Liver (tissue), 8 donors: ENCODE measurements at regions not wholly inside any gene's neighbourhood (a gene's known extent, or its start where the extent isn't known, plus 50 kb on each side); places are given as distances from the start of the nearest gene placed in this dataset.

Experiments used
- DNase-seq: peaks from one replicate; pipeline ENCODE4 v3.0.0-alpha.2; 2017; ENCODE audit warnings: low spot score
- H3K27ac ChIP-seq, 2 donors: one replicate each; pipeline ENCODE4 v1.7.0; 2013; ENCODE audit warnings: inconsistent platforms in 2 of 2, low read length in 2 of 2, control low read depth in 1 of 2, low read depth in 1 of 2, mild to moderate bottlenecking in 1 of 2
- H3K27me3 ChIP-seq, 4 donors: one replicate each; pipeline versions ENCODE4 v1.6.1 to v1.7.0; 2013; ENCODE audit warnings: low read length in 3 of 4, inconsistent platforms in 1 of 4, mild to moderate bottlenecking in 1 of 4, moderate library complexity in 1 of 4; ENCODE audit not compliant: control insufficient read depth in 4 of 4, insufficient read depth in 4 of 4
- H3K36me3 ChIP-seq, 4 donors: one replicate each; pipeline versions ENCODE4 v1.6.1 to v1.7.0; 2013; ENCODE audit warnings: low read length in 3 of 4, mild to moderate bottlenecking in 3 of 4, low read depth in 1 of 4, moderate library complexity in 1 of 4; ENCODE audit not compliant: control insufficient read depth in 4 of 4, insufficient read depth in 3 of 4
- H3K4me1 ChIP-seq, 4 donors: one replicate each; pipeline versions ENCODE4 v1.6.1 to v1.7.0; 2013; ENCODE audit warnings: low read length in 3 of 4, mild to moderate bottlenecking in 3 of 4, moderate library complexity in 1 of 4; ENCODE audit not compliant: control insufficient read depth in 4 of 4, insufficient read depth in 4 of 4
- H3K4me3 ChIP-seq, 3 donors: one replicate each; pipeline versions ENCODE4 v1.6.1 to v1.7.0; 2013; ENCODE audit warnings: low read length in 3 of 3, control low read depth in 1 of 3, low read depth in 1 of 3, mild to moderate bottlenecking in 1 of 3
- H3K9ac ChIP-seq, 2 donors: one replicate each; pipeline ENCODE4 v1.7.0; 2013; ENCODE audit warnings: low read length in 2 of 2, mild to moderate bottlenecking in 2 of 2, moderate library complexity in 2 of 2, control low read depth in 1 of 2, low read depth in 1 of 2
- H3K9me3 ChIP-seq, 4 donors: one replicate each; pipeline versions ENCODE4 v1.6.1 to v1.7.0; 2013; ENCODE audit warnings: low read length in 3 of 4; ENCODE audit not compliant: control insufficient read depth in 4 of 4
- EGR1 ChIP-seq, 2 donors: IDR thresholded peaks; 2 replicates each; pipeline ENCODE4 v1.6.1; 2016 to 2018; ENCODE audit warnings: antibody characterized with exemption in 2 of 2, low read depth in 2 of 2
- FOXA1 ChIP-seq: IDR thresholded peaks from 2 replicates; pipeline ENCODE4 v1.6.1; 2016; ENCODE audit warnings: antibody characterized with exemption
- FOXA2 ChIP-seq: IDR thresholded peaks from 2 replicates; pipeline ENCODE4 v1.6.1; 2016; ENCODE audit warnings: antibody characterized with exemption
- GABPA ChIP-seq, 2 donors: IDR thresholded peaks in 1 of 2; conservative IDR thresholded peaks in 1 of 2; 2 replicates each; pipeline ENCODE4 v1.6.1; 2016; ENCODE audit warnings: antibody characterized with exemption in 2 of 2, mild to moderate bottlenecking in 1 of 2, moderate library complexity in 1 of 2
- HNF4A ChIP-seq, 2 donors: conservative IDR thresholded peaks; 2 replicates each; pipeline ENCODE4 v1.6.1; 2016; ENCODE audit warnings: antibody characterized with exemption in 2 of 2, mild to moderate bottlenecking in 2 of 2
- HNF4G ChIP-seq: IDR thresholded peaks from 2 replicates; pipeline ENCODE4 v1.6.1; 2016; ENCODE audit warnings: antibody characterized with exemption
- JUND ChIP-seq, 2 donors: IDR thresholded peaks; 2 replicates each; pipeline ENCODE4 v1.6.1; 2016; ENCODE audit warnings: antibody characterized with exemption in 2 of 2
- NR2F2 ChIP-seq: IDR thresholded peaks from 2 replicates; pipeline ENCODE4 v1.6.1; 2016; ENCODE audit warnings: antibody characterized with exemption
- RAD21 ChIP-seq, 2 donors: IDR thresholded peaks; 2 replicates each; pipeline ENCODE4 v1.6.1; 2016; ENCODE audit warnings: antibody characterized with exemption in 2 of 2, mild to moderate bottlenecking in 2 of 2
- RXRA ChIP-seq, 2 donors: IDR thresholded peaks; 2 replicates each; pipeline ENCODE4 v1.6.1; 2017 to 2018; ENCODE audit warnings: antibody characterized with exemption in 2 of 2, mild to moderate bottlenecking in 1 of 2
- SP1 ChIP-seq: IDR thresholded peaks from 2 replicates; pipeline ENCODE4 v1.6.1; 2018; ENCODE audit warnings: antibody characterized with exemption, mild to moderate bottlenecking
- TAF1 ChIP-seq: conservative IDR thresholded peaks from 2 replicates; pipeline ENCODE4 v1.6.1; 2016; ENCODE audit warnings: antibody characterized with exemption, mild to moderate bottlenecking
- YY1 ChIP-seq: IDR thresholded peaks from 2 replicates; pipeline ENCODE4 v1.6.1; 2016; ENCODE audit warnings: antibody characterized with exemption, mild to moderate bottlenecking
- WGBS: extraction: QIAGEN DNeasy Blood & Tissue Kit; methylation state at CpG from one replicate; pipeline ENCODE4 v1.1.7; 2013; 5-methylcytosine and 5-hydroxymethylcytosine counted together
- TF ChIP-seq, protein P1 (sequence below): IDR thresholded peaks from 2 replicates; pipeline ENCODE4 v1.6.1; 2016; ENCODE audit warnings: antibody characterized with exemption
- TF ChIP-seq, protein P2 (sequence below): fragments of 150-350 bp; IDR thresholded peaks from 2 replicates; pipeline ENCODE4 v1.5.1; 2017; ENCODE audit warnings: improper control_type of control experiment, low read depth, low read length; ENCODE audit not compliant: missing input control
- TF ChIP-seq, protein P3 (sequence below): IDR thresholded peaks from 2 replicates; pipeline ENCODE4 v1.6.1; 2016; ENCODE audit warnings: antibody characterized with exemption, mild to moderate bottlenecking
- TF ChIP-seq, protein P4 (sequence below): IDR thresholded peaks from 2 replicates; pipeline ENCODE4 v1.6.1; 2016; ENCODE audit warnings: antibody characterized with exemption
- TF ChIP-seq, protein P5 (sequence below): IDR thresholded peaks from 2 replicates; pipeline ENCODE4 v1.6.1; 2016; ENCODE audit warnings: antibody characterized with exemption
- donor health status: healthy.
- donor health status: healthy.
- donor health status: healthy.
- donor health status: healthy.
- donor health status: healthy.

DNA sequence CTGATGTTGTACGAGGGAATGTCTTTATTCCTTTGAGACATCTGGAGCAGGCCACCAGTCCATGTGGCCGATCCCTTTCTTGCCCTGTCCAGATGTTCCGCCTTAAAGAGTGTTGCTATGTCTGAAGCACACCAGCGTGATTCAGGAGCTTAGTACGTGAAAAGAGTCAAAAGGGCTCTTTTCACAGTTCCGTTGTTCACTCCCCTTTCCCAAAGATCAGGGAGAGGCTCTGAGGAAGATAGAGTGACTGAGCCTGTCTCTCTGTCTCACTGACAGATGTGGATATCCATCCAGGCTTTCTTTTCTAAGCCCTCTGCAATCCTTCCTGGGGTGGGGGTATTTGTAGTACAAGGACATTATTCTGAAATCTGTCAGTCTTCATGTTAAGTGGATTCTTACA is 262.5 kb upstream of the LRTM1 start:
- no peak for DNase-seq
- no peak overlapping the region for H3K27ac ChIP-seq
- H3K9ac ChIP-seq, result no peak overlapping the region
- H3K4me3 ChIP-seq, result no peak overlapping the region
- TF ChIP-seq, protein P1, sequence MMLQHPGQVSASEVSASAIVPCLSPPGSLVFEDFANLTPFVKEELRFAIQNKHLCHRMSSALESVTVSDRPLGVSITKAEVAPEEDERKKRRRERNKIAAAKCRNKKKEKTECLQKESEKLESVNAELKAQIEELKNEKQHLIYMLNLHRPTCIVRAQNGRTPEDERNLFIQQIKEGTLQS, result no peak
- TF ChIP-seq, protein P2, sequence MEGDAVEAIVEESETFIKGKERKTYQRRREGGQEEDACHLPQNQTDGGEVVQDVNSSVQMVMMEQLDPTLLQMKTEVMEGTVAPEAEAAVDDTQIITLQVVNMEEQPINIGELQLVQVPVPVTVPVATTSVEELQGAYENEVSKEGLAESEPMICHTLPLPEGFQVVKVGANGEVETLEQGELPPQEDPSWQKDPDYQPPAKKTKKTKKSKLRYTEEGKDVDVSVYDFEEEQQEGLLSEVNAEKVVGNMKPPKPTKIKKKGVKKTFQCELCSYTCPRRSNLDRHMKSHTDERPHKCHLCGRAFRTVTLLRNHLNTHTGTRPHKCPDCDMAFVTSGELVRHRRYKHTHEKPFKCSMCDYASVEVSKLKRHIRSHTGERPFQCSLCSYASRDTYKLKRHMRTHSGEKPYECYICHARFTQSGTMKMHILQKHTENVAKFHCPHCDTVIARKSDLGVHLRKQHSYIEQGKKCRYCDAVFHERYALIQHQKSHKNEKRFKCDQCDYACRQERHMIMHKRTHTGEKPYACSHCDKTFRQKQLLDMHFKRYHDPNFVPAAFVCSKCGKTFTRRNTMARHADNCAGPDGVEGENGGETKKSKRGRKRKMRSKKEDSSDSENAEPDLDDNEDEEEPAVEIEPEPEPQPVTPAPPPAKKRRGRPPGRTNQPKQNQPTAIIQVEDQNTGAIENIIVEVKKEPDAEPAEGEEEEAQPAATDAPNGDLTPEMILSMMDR, result no peak
- TF ChIP-seq RXRA (IDR thresholded peaks at IDR 0.05), result no peak
- no peak for TF ChIP-seq GABPA (IDR thresholded peaks at IDR 0.05 in 1 of 2, conservative IDR thresholded peaks at IDR 0.05 in 1 of 2)
- TF ChIP-seq YY1, result no peak
- TF ChIP-seq TAF1, result no peak
- TF ChIP-seq NR2F2, result no peak
- TF ChIP-seq JUND (IDR thresholded peaks at IDR 0.05), result no peak
- no peak for TF ChIP-seq FOXA2
- no peak for TF ChIP-seq HNF4G
- TF ChIP-seq, protein P3, sequence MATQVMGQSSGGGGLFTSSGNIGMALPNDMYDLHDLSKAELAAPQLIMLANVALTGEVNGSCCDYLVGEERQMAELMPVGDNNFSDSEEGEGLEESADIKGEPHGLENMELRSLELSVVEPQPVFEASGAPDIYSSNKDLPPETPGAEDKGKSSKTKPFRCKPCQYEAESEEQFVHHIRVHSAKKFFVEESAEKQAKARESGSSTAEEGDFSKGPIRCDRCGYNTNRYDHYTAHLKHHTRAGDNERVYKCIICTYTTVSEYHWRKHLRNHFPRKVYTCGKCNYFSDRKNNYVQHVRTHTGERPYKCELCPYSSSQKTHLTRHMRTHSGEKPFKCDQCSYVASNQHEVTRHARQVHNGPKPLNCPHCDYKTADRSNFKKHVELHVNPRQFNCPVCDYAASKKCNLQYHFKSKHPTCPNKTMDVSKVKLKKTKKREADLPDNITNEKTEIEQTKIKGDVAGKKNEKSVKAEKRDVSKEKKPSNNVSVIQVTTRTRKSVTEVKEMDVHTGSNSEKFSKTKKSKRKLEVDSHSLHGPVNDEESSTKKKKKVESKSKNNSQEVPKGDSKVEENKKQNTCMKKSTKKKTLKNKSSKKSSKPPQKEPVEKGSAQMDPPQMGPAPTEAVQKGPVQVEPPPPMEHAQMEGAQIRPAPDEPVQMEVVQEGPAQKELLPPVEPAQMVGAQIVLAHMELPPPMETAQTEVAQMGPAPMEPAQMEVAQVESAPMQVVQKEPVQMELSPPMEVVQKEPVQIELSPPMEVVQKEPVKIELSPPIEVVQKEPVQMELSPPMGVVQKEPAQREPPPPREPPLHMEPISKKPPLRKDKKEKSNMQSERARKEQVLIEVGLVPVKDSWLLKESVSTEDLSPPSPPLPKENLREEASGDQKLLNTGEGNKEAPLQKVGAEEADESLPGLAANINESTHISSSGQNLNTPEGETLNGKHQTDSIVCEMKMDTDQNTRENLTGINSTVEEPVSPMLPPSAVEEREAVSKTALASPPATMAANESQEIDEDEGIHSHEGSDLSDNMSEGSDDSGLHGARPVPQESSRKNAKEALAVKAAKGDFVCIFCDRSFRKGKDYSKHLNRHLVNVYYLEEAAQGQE, result no peak
- TF ChIP-seq EGR1 (IDR thresholded peaks at IDR 0.05; ENCODE audit: low read depth in 2 of 2), result no peak
- no peak for TF ChIP-seq FOXA1
- TF ChIP-seq SP1, result no peak
- TF ChIP-seq, protein P4, sequence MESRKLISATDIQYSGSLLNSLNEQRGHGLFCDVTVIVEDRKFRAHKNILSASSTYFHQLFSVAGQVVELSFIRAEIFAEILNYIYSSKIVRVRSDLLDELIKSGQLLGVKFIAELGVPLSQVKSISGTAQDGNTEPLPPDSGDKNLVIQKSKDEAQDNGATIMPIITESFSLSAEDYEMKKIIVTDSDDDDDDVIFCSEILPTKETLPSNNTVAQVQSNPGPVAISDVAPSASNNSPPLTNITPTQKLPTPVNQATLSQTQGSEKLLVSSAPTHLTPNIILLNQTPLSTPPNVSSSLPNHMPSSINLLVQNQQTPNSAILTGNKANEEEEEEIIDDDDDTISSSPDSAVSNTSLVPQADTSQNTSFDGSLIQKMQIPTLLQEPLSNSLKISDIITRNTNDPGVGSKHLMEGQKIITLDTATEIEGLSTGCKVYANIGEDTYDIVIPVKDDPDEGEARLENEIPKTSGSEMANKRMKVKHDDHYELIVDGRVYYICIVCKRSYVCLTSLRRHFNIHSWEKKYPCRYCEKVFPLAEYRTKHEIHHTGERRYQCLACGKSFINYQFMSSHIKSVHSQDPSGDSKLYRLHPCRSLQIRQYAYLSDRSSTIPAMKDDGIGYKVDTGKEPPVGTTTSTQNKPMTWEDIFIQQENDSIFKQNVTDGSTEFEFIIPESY, result no peak
- no peak for TF ChIP-seq HNF4A (conservative IDR thresholded peaks at IDR 0.05)
- TF ChIP-seq, protein P5, sequence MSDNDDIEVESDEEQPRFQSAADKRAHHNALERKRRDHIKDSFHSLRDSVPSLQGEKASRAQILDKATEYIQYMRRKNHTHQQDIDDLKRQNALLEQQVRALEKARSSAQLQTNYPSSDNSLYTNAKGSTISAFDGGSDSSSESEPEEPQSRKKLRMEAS, result no peak
- TF ChIP-seq RAD21 (IDR thresholded peaks at IDR 0.05), result no peak
- H3K9me3 ChIP-seq, result no peaks in the 10 kb centered on the region
- no peaks in the 10 kb centered on the region for H3K36me3 ChIP-seq
- no peaks in the 10 kb centered on the region for H3K27me3 ChIP-seq
- H3K4me1 ChIP-seq, result no peaks in the 10 kb centered on the region
- 75% methylated on average over 6 of the region's 6 CpGs for WGBS
